ENCODE measurements at regions not wholly inside any gene's neighbourhood (a gene's known extent, or its start where the extent isn't known, plus 50 kb on each side); places are given as distances from the start of the nearest gene placed in this dataset.

DNA sequence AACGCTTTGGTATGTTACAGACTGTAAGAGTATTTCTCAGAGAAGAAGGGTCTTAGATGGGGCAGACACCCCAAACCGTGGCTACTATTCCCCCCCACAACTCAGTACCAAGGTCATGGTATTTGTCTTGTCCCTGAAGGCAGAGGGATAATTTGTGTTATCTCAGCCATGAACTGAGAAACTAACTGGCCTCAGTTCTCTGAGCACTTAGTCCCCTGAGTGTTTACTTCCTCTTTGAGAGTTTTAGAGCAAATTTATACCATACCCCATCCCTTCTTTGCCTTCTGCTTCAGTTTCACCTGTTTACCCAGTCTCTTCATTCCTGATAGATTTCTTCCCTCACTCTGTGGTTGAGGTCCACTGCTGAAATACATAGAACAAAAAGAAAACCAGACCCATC lies 183.9 kb downstream of the LRRC70 start:
- WGBS (ENCODE audit: insufficient coverage, insufficient replicate concordance, low lambda C conversion rate, missing lambda C conversion rate) = 36% methylated on average over 2 of the region's 2 CpGs
- no peak overlapping the region for H3K4me3 ChIP-seq
- H3K36me3 ChIP-seq (ENCODE audit: control insufficient read depth in 2 of 2, insufficient read depth in 2 of 2, low read length in 1 of 2) = no peaks in the 10 kb centered on the region
- H3K9ac ChIP-seq (ENCODE audit: control insufficient read depth, insufficient read depth, low read length) = no peak overlapping the region
- no peaks in the 10 kb centered on the region for H4K20me1 ChIP-seq (ENCODE audit: control insufficient read depth, insufficient read depth)
- intact Hi-C loops (cut with micrococcal nuclease; ENCODE audit: unreplicated experiment) = no loop called here
- POLR2A ChIA-PET = no interaction called here
- no peaks in the 10 kb centered on the region for H3K79me2 ChIP-seq (ENCODE audit: control insufficient read depth, insufficient read depth, low read length)
- SMC1A ChIA-PET (ENCODE audit: uncharacterized antibody, unreplicated experiment) = no interaction called here
- no peak overlapping the region for H2AFZ ChIP-seq (ENCODE audit: control insufficient read depth, low read depth, low read length)
- no peak for FAIRE-seq
- in situ Hi-C loops (cut with MboI) = no loop called here
- H3K27me3 ChIP-seq (replicated peaks in 1 of 2; ENCODE audit: control insufficient read depth in 2 of 2, insufficient read depth in 2 of 2, low read length in 1 of 2) = no peaks in the 10 kb centered on the region
- no peaks in the 10 kb centered on the region for H3K9me3 ChIP-seq (replicated peaks; ENCODE audit: control insufficient read depth, insufficient read depth, low read length)
- H3K4me1 ChIP-seq (ENCODE audit: control insufficient read depth, insufficient read depth, low read length) = no peaks in the 10 kb centered on the region
- BruUV-seq (replicated peaks) = no TSS peak
- RAD21 ChIA-PET (ENCODE audit: unreplicated experiment) = no interaction called here
- CTCF ChIA-PET = interaction anchor here (1.8 kb wide), 1 partner anchor 43 kb away, joined by 8 read pairs; no protein-coding TSS in a partner anchor
- no peak for DNase-seq (ENCODE audit: low read depth, low spot score)
- ATAC-seq = peak; percentile 90
- no peak overlapping the region for H3K4me2 ChIP-seq (ENCODE audit: control insufficient read depth, insufficient read depth)
- no peak overlapping the region for H3K27ac ChIP-seq (ENCODE audit: control insufficient read depth, insufficient read depth)
- TF ChIP-seq MTA3 (IDR thresholded peaks at IDR 0.05; ENCODE audit: borderline replicate concordance, low read length) (no peak), NFXL1 (IDR thresholded peaks at IDR 0.05; ENCODE audit: borderline replicate concordance) (no peak), MEF2B (IDR thresholded peaks at IDR 0.05; ENCODE audit: partially characterized antibody, poor library complexity, severe bottlenecking) (peak; percentile 90), TARDBP (IDR thresholded peaks at IDR 0.05; ENCODE audit: borderline replicate concordance) (no peak), POLR2A (IDR thresholded peaks at IDR 0.05; ENCODE audit: low read depth, low read length) (no peak), ETV6 (conservative IDR thresholded peaks at IDR 0.05 in 1 of 2, IDR thresholded peaks at IDR 0.05 in 1 of 2; ENCODE audit: borderline replicate concordance in 1 of 2, low read depth in 1 of 2) (no peak), POLR2AphosphoS2 (IDR thresholded peaks at IDR 0.05; ENCODE audit: low read depth, low read length) (no peak), SMAD1 (IDR thresholded peaks at IDR 0.05; ENCODE audit: low read depth, partially characterized antibody) (no peak), PAX8 (IDR thresholded peaks at IDR 0.05) (no peak), JUND (IDR thresholded peaks at IDR 0.05; ENCODE audit: low read depth, low read length) (no peak), EP300 (IDR thresholded peaks at IDR 0.05; ENCODE audit: borderline replicate concordance in 1 of 2, control insufficient read depth in 1 of 2, low read depth in 2 of 2, low read length in 2 of 2) (no peak), REST (IDR thresholded peaks at IDR 0.05; ENCODE audit: low read depth, low read length) (no peak), NRF1 (conservative IDR thresholded peaks at IDR 0.05; ENCODE audit: low read depth, low read length) (no peak), SMAD5 (IDR thresholded peaks at IDR 0.05; ENCODE audit: low read depth) (no peak), WRNIP1 (IDR thresholded peaks at IDR 0.05; ENCODE audit: borderline replicate concordance, low read depth, low read length) (no peak), RB1 (IDR thresholded peaks at IDR 0.05; ENCODE audit: borderline replicate concordance) (no peak)
- TF ChIP-seq, protein P1, sequence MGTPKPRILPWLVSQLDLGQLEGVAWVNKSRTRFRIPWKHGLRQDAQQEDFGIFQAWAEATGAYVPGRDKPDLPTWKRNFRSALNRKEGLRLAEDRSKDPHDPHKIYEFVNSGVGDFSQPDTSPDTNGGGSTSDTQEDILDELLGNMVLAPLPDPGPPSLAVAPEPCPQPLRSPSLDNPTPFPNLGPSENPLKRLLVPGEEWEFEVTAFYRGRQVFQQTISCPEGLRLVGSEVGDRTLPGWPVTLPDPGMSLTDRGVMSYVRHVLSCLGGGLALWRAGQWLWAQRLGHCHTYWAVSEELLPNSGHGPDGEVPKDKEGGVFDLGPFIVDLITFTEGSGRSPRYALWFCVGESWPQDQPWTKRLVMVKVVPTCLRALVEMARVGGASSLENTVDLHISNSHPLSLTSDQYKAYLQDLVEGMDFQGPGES (IDR thresholded peaks at IDR 0.05) = no peak
- TF ChIP-seq, protein P2, sequence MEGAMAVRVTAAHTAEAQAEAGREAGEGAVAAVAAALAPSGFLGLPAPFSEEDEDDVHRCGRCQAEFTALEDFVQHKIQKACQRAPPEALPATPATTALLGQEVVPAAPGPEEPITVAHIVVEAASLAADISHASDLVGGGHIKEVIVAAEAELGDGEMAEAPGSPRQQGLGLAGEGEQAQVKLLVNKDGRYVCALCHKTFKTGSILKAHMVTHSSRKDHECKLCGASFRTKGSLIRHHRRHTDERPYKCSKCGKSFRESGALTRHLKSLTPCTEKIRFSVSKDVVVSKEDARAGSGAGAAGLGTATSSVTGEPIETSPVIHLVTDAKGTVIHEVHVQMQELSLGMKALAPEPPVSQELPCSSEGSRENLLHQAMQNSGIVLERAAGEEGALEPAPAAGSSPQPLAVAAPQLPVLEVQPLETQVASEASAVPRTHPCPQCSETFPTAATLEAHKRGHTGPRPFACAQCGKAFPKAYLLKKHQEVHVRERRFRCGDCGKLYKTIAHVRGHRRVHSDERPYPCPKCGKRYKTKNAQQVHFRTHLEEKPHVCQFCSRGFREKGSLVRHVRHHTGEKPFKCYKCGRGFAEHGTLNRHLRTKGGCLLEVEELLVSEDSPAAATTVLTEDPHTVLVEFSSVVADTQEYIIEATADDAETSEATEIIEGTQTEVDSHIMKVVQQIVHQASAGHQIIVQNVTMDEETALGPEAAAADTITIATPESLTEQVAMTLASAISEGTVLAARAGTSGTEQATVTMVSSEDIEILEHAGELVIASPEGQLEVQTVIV (IDR thresholded peaks at IDR 0.05; ENCODE audit: borderline replicate concordance, partially characterized antibody) = no peak

Data from GM12878 (cell line).